Colonic mucosa (tissue), 4 donors: ENCODE measurements at regions not wholly inside any gene's neighbourhood (a gene's known extent, or its start where the extent isn't known, plus 50 kb on each side); places are given as distances from the start of the nearest gene placed in this dataset.
"Not testable (repeated sequence)": the region's sequence is repeated elsewhere in the genome, so short reads cannot be mapped to it uniquely, and the experiment has no call there.

Experiments used
- DNase-seq: peaks from one replicate; pipeline ENCODE4 v3.0.0-alpha.2; 2020
- H3K27ac ChIP-seq: fragments of 200-600 bp; one replicate; pipeline ENCODE4 v1.8.0; 2021
- H3K27me3 ChIP-seq: fragments of 200-600 bp; one replicate; pipeline ENCODE4 v1.8.0; 2021
- H3K36me3 ChIP-seq: fragments of 200-600 bp; one replicate; pipeline ENCODE4 v1.8.0; 2021
- H3K4me1 ChIP-seq: fragments of 200-600 bp; one replicate; pipeline ENCODE4 v1.8.0; 2021; ENCODE audit warnings: mild to moderate bottlenecking
- H3K4me3 ChIP-seq: fragments of 200-600 bp; one replicate; pipeline ENCODE4 v1.8.0; 2021
- H3K9ac ChIP-seq, 2 donors: one replicate each; pipeline ENCODE4 v1.7.0; 2013; ENCODE audit warnings: control low read depth in 2 of 2, low read depth in 2 of 2, low read length in 2 of 2
- H3K9me3 ChIP-seq: fragments of 200-600 bp; one replicate; pipeline ENCODE4 v1.8.0; 2021
- CTCF ChIP-seq: fragments of 200-600 bp; IDR thresholded peaks from one replicate; pipeline ENCODE4 v1.8.0; 2022; ENCODE audit warnings: antibody characterized with exemption, mild to moderate bottlenecking
- intact Hi-C: fragments of 100-400 bp; cut with DNase I; formaldehyde crosslinking; loops from one replicate; pipeline ENCODE4 v1.14.1; 2022
- donor health status: healthy.
- donor health status: DM: no; HTN: no; CAD: no.
- donor health status: DM: no; HTN: no; CAD: no.

- H3K4me3 ChIP-seq, result no peak overlapping the region
- no peak overlapping the region for H3K27ac ChIP-seq
- TF ChIP-seq CTCF, result no peak
- intact Hi-C loops, result no loop called here
- no peaks in the 10 kb centered on the region for H3K36me3 ChIP-seq
- H3K27me3 ChIP-seq, result no peaks in the 10 kb centered on the region
- no peak overlapping the region for H3K9ac ChIP-seq
- H3K4me1 ChIP-seq, result no peaks in the 10 kb centered on the region
- H3K9me3 ChIP-seq, result no peaks in the 10 kb centered on the region
- no peak for DNase-seq
Measured at GRCh38 chr3:161691677-161692076, 195.1 kb downstream of the OTOL1 start.

- no peak for DNase-seq
- no peaks in the 10 kb centered on the region for H3K36me3 ChIP-seq
- no peak overlapping the region for H3K4me3 ChIP-seq
- H3K27ac ChIP-seq, result no peak overlapping the region
- H3K27me3 ChIP-seq, result no peaks in the 10 kb centered on the region
- H3K4me1 ChIP-seq, result no peaks in the 10 kb centered on the region
- TF ChIP-seq CTCF, result no peak
- intact Hi-C loops, result no loop called here
- no peak overlapping the region for H3K9ac ChIP-seq
- no peaks in the 10 kb centered on the region for H3K9me3 ChIP-seq
Measured at GRCh38 chr3:161694682-161695564, 198.3 kb downstream of the OTOL1 start.

GRCh38 chr3:161695811-161696210 lies 199.2 kb downstream of the OTOL1 start:
- H3K36me3 ChIP-seq, result no peaks in the 10 kb centered on the region
- no peak overlapping the region for H3K9ac ChIP-seq
- intact Hi-C loops, result no loop called here
- H3K9me3 ChIP-seq, result no peaks in the 10 kb centered on the region
- no peak for DNase-seq
- H3K27ac ChIP-seq, result no peak overlapping the region
- TF ChIP-seq CTCF, result no peak
- H3K4me1 ChIP-seq, result no peaks in the 10 kb centered on the region
- no peak overlapping the region for H3K4me3 ChIP-seq
- no peaks in the 10 kb centered on the region for H3K27me3 ChIP-seq

GRCh38 chr3:161700998-161701397 lies 204.4 kb downstream of the OTOL1 start:
- intact Hi-C loops, result no loop called here
- no peaks in the 10 kb centered on the region for H3K4me1 ChIP-seq
- no peaks in the 10 kb centered on the region for H3K36me3 ChIP-seq
- no peak for DNase-seq
- H3K9ac ChIP-seq, result no peak overlapping the region
- no peak overlapping the region for H3K27ac ChIP-seq
- H3K4me3 ChIP-seq, result no peak overlapping the region
- H3K27me3 ChIP-seq, result no peaks in the 10 kb centered on the region
- TF ChIP-seq CTCF, result no peak
- H3K9me3 ChIP-seq, result no peaks in the 10 kb centered on the region

- DNase-seq, H3K4me3 ChIP-seq, intact Hi-C loops, H3K9ac ChIP-seq, H3K9me3 ChIP-seq, H3K36me3 ChIP-seq, H3K27me3 ChIP-seq, H3K4me1 ChIP-seq, H3K27ac ChIP-seq: not testable (repeated sequence)
Measured at GRCh38 chr3:161707253-161707652, 210.6 kb downstream of the OTOL1 start.

GRCh38 chr3:161713731-161714130 lies 217.1 kb downstream of the OTOL1 start:
- no peak for TF ChIP-seq CTCF
- DNase-seq, result no peak
- Histone ChIP-seq H3K4me3 (no peak overlapping the region), H3K27ac (no peak overlapping the region), H3K9ac (no peak overlapping the region), H3K4me1 (no peaks in the 10 kb centered on the region), H3K27me3 (no peaks in the 10 kb centered on the region), H3K36me3 (no peaks in the 10 kb centered on the region), H3K9me3 (no peaks in the 10 kb centered on the region)
- intact Hi-C loops, result no loop called here
